ENCODE measurements at regions not wholly inside any gene's neighbourhood (a gene's known extent, or its start where the extent isn't known, plus 50 kb on each side); places are given as distances from the start of the nearest gene placed in this dataset.

- TF ChIP-seq, protein P1, sequence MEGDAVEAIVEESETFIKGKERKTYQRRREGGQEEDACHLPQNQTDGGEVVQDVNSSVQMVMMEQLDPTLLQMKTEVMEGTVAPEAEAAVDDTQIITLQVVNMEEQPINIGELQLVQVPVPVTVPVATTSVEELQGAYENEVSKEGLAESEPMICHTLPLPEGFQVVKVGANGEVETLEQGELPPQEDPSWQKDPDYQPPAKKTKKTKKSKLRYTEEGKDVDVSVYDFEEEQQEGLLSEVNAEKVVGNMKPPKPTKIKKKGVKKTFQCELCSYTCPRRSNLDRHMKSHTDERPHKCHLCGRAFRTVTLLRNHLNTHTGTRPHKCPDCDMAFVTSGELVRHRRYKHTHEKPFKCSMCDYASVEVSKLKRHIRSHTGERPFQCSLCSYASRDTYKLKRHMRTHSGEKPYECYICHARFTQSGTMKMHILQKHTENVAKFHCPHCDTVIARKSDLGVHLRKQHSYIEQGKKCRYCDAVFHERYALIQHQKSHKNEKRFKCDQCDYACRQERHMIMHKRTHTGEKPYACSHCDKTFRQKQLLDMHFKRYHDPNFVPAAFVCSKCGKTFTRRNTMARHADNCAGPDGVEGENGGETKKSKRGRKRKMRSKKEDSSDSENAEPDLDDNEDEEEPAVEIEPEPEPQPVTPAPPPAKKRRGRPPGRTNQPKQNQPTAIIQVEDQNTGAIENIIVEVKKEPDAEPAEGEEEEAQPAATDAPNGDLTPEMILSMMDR (conservative IDR thresholded peaks at IDR 0.05): no peak
- TF ChIP-seq ZFX (IDR thresholded peaks at IDR 0.05): no peak
Observed at GRCh38 chr4:3713346-3713745, 52.8 kb upstream of the ADRA2C start.

Data from C4-2B (cell line).